ENCODE measurements at regions not wholly inside any gene's neighbourhood (a gene's known extent, or its start where the extent isn't known, plus 50 kb on each side); places are given as distances from the start of the nearest gene placed in this dataset.
"Not testable (repeated sequence)": the region's sequence is repeated elsewhere in the genome, so short reads cannot be mapped to it uniquely, and the experiment has no call there.

- DNase-seq (ENCODE audit: low spot score): no peak
Observed at GRCh38 chr6:168255283-168255881, 64.2 kb downstream of the DACT2 start.

- DNase-seq (ENCODE audit: low spot score): no peak
Observed at GRCh38 chr6:168252267-168252666, 67.3 kb downstream of the DACT2 start.

GRCh38 chr6:168250250-168250649, 69.3 kb downstream of the DACT2 start:
- DNase-seq (ENCODE audit: low spot score): no peak

- DNase-seq (ENCODE audit: low spot score): no peak
Observed at GRCh38 chr6:168249746-168250145, 69.8 kb downstream of the DACT2 start.

- peak; percentile 64 for DNase-seq (ENCODE audit: low spot score)
Observed at GRCh38 chr6:168248148-168248620, 71.4 kb downstream of the DACT2 start.

GRCh38 chr6:168247443-168248147, 72.0 kb downstream of the DACT2 start:
- DNase-seq (ENCODE audit: low spot score): peak; percentile 88

GRCh38 chr6:168244961-168245551, 74.5 kb downstream of the DACT2 start:
- peak; percentile 83 for DNase-seq (ENCODE audit: low spot score)

- DNase-seq (ENCODE audit: low spot score): no peak
Observed at GRCh38 chr6:168243812-168244376, 75.7 kb downstream of the DACT2 start.

- DNase-seq (ENCODE audit: low spot score): no peak
Observed at GRCh38 chr6:168242940-168243225, 76.7 kb downstream of the DACT2 start.

- no peak for DNase-seq (ENCODE audit: low spot score)
Observed at GRCh38 chr6:168242111-168242939, 77.3 kb downstream of the DACT2 start.

GRCh38 chr6:168240160-168240559, 79.4 kb downstream of the DACT2 start:
- DNase-seq (ENCODE audit: low spot score): no peak

- DNase-seq (ENCODE audit: low spot score): no peak
Observed at GRCh38 chr6:168239044-168239773, 80.4 kb downstream of the DACT2 start.

- no peak for DNase-seq (ENCODE audit: low spot score)
Observed at GRCh38 chr6:168238159-168238909, 81.2 kb downstream of the DACT2 start.

GRCh38 chr6:168233875-168234213, 85.7 kb downstream of the DACT2 start:
- not testable (repeated sequence) for DNase-seq (ENCODE audit: low spot score)

- DNase-seq (ENCODE audit: low spot score): peak; percentile 78
Observed at GRCh38 chr6:168232989-168233874, 86.3 kb downstream of the DACT2 start.

- no peak for DNase-seq (ENCODE audit: low spot score)
Observed at GRCh38 chr6:168232528-168232927, 87.0 kb downstream of the DACT2 start.

- DNase-seq (ENCODE audit: low spot score): peak; percentile 59
Observed at GRCh38 chr6:168232062-168232461, 87.5 kb downstream of the DACT2 start.

- no peak for DNase-seq (ENCODE audit: low spot score)
Observed at GRCh38 chr6:168231393-168231957, 88.1 kb downstream of the DACT2 start.

GRCh38 chr6:168229368-168229752, 90.2 kb downstream of the DACT2 start:
- no peak for DNase-seq (ENCODE audit: low spot score)

Measured in HuH-7 (cell line).